PC-9 (cell line): ENCODE measurements at regions not wholly inside any gene's neighbourhood (a gene's known extent, or its start where the extent isn't known, plus 50 kb on each side); places are given as distances from the start of the nearest gene placed in this dataset.

Source experiments
- BruUV-seq: library from RNA; stranded (reverse); fragments of 400-500 nt; replicated peaks from 2 replicates; lab custom pipeline; 2021; lab: Mats Ljungman, UMichigan
- CTCF ChIA-PET: fragments of 300-600 bp; sonication (Branson Sonifier 250); formaldehyde crosslinking; loops from one replicate; lab custom pipeline; 2022; ENCODE audit warnings: antibody characterized with exemption; lab: Charles Lee
- POLR2A ChIA-PET: fragments of 300-600 bp; sonication (Branson Sonifier 250); formaldehyde crosslinking; loops from one replicate; lab custom pipeline; 2022; ENCODE audit warnings: antibody characterized with exemption; ENCODE audit not compliant: unreplicated experiment; lab: Charles Lee
- DNase-seq, 2 experiments: peaks; one replicate each; pipeline versions ENCODE4 v3.0.0 to v3.0.0-alpha.2; 2015 to 2022; ENCODE audit warnings: mixed read lengths in 1 of 2
- H2AFZ ChIP-seq: fragments of 200-600 bp; sonication (generic); 2 replicates; pipeline ENCODE4 v1.8.1; 2017; ENCODE audit warnings: antibody characterized with exemption
- H3F3A ChIP-seq: fragments of 200-600 bp; sonication (generic); 2 replicates; pipeline ENCODE4 v1.8.1; 2017; ENCODE audit warnings: antibody characterized with exemption, mild to moderate bottlenecking, low read depth; ENCODE audit not compliant: insufficient read depth
- H3K27ac ChIP-seq: fragments of 200-600 bp; sonication (generic); 2 replicates; pipeline ENCODE4 v1.6.1; 2016; ENCODE audit warnings: mixed run types
- H3K27me3 ChIP-seq: fragments of 200-600 bp; sonication (generic); 2 replicates; pipeline ENCODE4 v1.6.1; 2016; ENCODE audit warnings: low read depth, mixed run types; ENCODE audit not compliant: insufficient read depth
- H3K36me3 ChIP-seq: fragments of 200-600 bp; sonication (generic); 2 replicates; pipeline ENCODE4 v1.6.1; 2016; ENCODE audit warnings: low read depth, mixed run types
- H3K4me1 ChIP-seq: fragments of 200-600 bp; sonication (generic); replicated peaks from 2 replicates; pipeline ENCODE4 v1.6.1; 2016; ENCODE audit warnings: mixed run types; ENCODE audit not compliant: insufficient read depth
- H3K4me2 ChIP-seq: fragments of 200-600 bp; sonication (generic); 2 replicates; pipeline ENCODE4 v1.6.1; 2017; ENCODE audit warnings: mixed run types
- H3K4me3 ChIP-seq: fragments of 200-600 bp; sonication (generic); 2 replicates; pipeline ENCODE4 v1.6.1; 2016; ENCODE audit warnings: mixed run types
- H3K79me2 ChIP-seq: fragments of 200-600 bp; sonication (generic); 2 replicates; pipeline ENCODE4 v1.6.1; 2017; ENCODE audit warnings: low read depth, mixed run types
- H3K9me2 ChIP-seq: fragments of 200-600 bp; sonication (generic); 2 replicates; pipeline ENCODE4 v1.8.1; 2017; ENCODE audit warnings: mild to moderate bottlenecking; ENCODE audit not compliant: insufficient read depth
- H3K9me3 ChIP-seq: fragments of 200-600 bp; sonication (generic); 2 replicates; pipeline ENCODE4 v1.8.1; 2016; ENCODE audit warnings: low read depth; ENCODE audit not compliant: insufficient read depth
- H4K20me1 ChIP-seq: fragments of 200-600 bp; sonication (generic); 2 replicates; pipeline ENCODE4 v1.8.1; 2017; ENCODE audit not compliant: insufficient read depth
- EZH2 ChIP-seq: fragments of 200-600 bp; sonication (generic); IDR thresholded peaks from 2 replicates; pipeline ENCODE4 v1.8.0; 2017; ENCODE audit warnings: antibody characterized with exemption, low read depth
- intact Hi-C: fragments of 100-400 bp; cut with micrococcal nuclease; formaldehyde crosslinking; loops from one replicate; pipeline ENCODE4 v1.10.0; 2022; ENCODE audit not compliant: unreplicated experiment
- TF ChIP-seq, protein P1 (sequence below): fragments of 200-600 bp; sonication (generic); conservative IDR thresholded peaks from 2 replicates; pipeline ENCODE4 v1.6.1; 2017; ENCODE audit warnings: mixed run types, antibody characterized with exemption, mild to moderate bottlenecking, moderate library complexity

GRCh38 chr3:21331857-21332256, 419.2 kb downstream of the ZNF385D start:
- Histone ChIP-seq H3K4me1 (no peaks in the 10 kb centered on the region), H3K79me2 (no peaks in the 10 kb centered on the region), H3K9me2 (no peaks in the 10 kb centered on the region), H3K27ac (no peak overlapping the region), H3K4me2 (no peak overlapping the region), H3K36me3 (no peaks in the 10 kb centered on the region), H3K4me3 (no peak overlapping the region), H3K9me3 (no peaks in the 10 kb centered on the region), H4K20me1 (no peaks in the 10 kb centered on the region), H3K27me3 (no peaks in the 10 kb centered on the region), H3F3A (no peaks in the 10 kb centered on the region), H2AFZ (no peak overlapping the region)
- CTCF ChIA-PET = no interaction called here
- no peak for TF ChIP-seq EZH2
- TF ChIP-seq, protein P1, sequence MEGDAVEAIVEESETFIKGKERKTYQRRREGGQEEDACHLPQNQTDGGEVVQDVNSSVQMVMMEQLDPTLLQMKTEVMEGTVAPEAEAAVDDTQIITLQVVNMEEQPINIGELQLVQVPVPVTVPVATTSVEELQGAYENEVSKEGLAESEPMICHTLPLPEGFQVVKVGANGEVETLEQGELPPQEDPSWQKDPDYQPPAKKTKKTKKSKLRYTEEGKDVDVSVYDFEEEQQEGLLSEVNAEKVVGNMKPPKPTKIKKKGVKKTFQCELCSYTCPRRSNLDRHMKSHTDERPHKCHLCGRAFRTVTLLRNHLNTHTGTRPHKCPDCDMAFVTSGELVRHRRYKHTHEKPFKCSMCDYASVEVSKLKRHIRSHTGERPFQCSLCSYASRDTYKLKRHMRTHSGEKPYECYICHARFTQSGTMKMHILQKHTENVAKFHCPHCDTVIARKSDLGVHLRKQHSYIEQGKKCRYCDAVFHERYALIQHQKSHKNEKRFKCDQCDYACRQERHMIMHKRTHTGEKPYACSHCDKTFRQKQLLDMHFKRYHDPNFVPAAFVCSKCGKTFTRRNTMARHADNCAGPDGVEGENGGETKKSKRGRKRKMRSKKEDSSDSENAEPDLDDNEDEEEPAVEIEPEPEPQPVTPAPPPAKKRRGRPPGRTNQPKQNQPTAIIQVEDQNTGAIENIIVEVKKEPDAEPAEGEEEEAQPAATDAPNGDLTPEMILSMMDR = no peak
- DNase-seq = no peak
- no TSS peak for BruUV-seq
- POLR2A ChIA-PET = no interaction called here
- intact Hi-C loops = no loop called here

GRCh38 chr3:21331321-21331720, 419.7 kb downstream of the ZNF385D start:
- DNase-seq = no peak
- H3F3A ChIP-seq = no peaks in the 10 kb centered on the region
- H3K36me3 ChIP-seq = no peaks in the 10 kb centered on the region
- no peaks in the 10 kb centered on the region for H3K9me2 ChIP-seq
- no TSS peak for BruUV-seq
- CTCF ChIA-PET = no interaction called here
- no peaks in the 10 kb centered on the region for H3K9me3 ChIP-seq
- no peak overlapping the region for H3K4me3 ChIP-seq
- no peak overlapping the region for H3K27ac ChIP-seq
- H3K4me1 ChIP-seq = no peaks in the 10 kb centered on the region
- no peaks in the 10 kb centered on the region for H3K79me2 ChIP-seq
- H4K20me1 ChIP-seq = no peaks in the 10 kb centered on the region
- intact Hi-C loops = no loop called here
- POLR2A ChIA-PET = no interaction called here
- H3K4me2 ChIP-seq = no peak overlapping the region
- no peaks in the 10 kb centered on the region for H3K27me3 ChIP-seq
- no peak overlapping the region for H2AFZ ChIP-seq
- no peak for TF ChIP-seq EZH2
- TF ChIP-seq, protein P1 = no peak

GRCh38 chr3:21330293-21330692, 420.7 kb downstream of the ZNF385D start:
- H3K4me3 ChIP-seq = no peak overlapping the region
- no peaks in the 10 kb centered on the region for H4K20me1 ChIP-seq
- H3K9me3 ChIP-seq = no peaks in the 10 kb centered on the region
- H2AFZ ChIP-seq = no peak overlapping the region
- ChIA-PET CTCF (no interaction called here), POLR2A (interaction anchor here (0.6 kb wide), 1 partner anchor 1174 kb away, joined by 3 read pairs; no protein-coding TSS in a partner anchor)
- TF ChIP-seq EZH2 = no peak
- TF ChIP-seq, protein P1 = no peak
- intact Hi-C loops = no loop called here
- peak overlapping the region; percentile 39; the same call in 1 of the 2 replicates for H3K4me2 ChIP-seq
- H3F3A ChIP-seq = no peaks in the 10 kb centered on the region
- H3K36me3 ChIP-seq = no peaks in the 10 kb centered on the region
- no peaks in the 10 kb centered on the region for H3K9me2 ChIP-seq
- DNase-seq = no peak
- H3K27me3 ChIP-seq = no peaks in the 10 kb centered on the region
- no peak overlapping the region for H3K27ac ChIP-seq
- no peaks in the 10 kb centered on the region for H3K4me1 ChIP-seq
- no TSS peak for BruUV-seq
- no peaks in the 10 kb centered on the region for H3K79me2 ChIP-seq
